Activated CD4-positive, CD25-positive, alpha-beta regulatory T cell (primary cell): ENCODE measurements at regions not wholly inside any gene's neighbourhood (a gene's known extent, or its start where the extent isn't known, plus 50 kb on each side); places are given as distances from the start of the nearest gene placed in this dataset.

ENCODE experiments used
- DNase-seq, 4 experiments: peaks; one replicate each; lab custom pipeline; 2025; lab: John Stamatoyannopoulos, UW

DNA sequence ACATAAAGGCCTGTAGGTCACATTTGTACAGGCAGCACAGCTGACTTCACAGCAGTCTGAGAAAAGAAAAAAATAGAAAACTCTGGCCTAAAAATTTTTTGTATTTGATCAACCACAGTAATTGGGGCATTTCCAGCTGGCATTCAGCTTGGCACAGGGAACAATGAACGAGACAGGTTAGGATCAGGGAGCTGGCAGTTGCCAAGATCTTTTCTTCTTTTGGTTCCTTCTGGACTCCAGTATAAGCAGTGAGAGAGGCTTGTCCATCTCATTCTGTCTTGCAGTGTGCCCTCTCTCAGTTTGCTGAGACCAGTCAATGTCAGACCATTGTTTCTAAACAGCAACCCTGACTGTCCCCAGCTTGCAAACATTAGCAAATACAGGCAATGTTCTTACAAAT lies 601.1 kb downstream of the TLR4 start:
- DNase-seq = no peak

DNA sequence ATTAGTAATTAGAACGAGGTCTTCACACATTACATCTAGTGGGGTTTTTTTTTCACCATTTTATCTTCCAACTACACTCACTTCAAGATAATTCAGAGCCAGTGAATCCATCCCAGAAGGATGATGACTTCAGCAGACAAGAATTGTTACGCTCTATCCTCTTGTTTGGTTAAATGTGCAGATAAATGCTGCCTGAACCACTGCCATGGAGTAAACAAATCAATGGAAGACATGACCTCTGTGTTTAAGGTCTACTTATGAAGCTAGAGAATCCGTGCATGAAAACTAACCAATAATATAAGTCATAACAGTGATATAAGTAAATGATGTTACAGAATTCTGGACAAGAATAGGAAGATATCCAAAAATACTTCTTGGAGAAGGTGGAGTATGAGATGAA lies 602.6 kb downstream of the TLR4 start:
- no peak for DNase-seq

DNA sequence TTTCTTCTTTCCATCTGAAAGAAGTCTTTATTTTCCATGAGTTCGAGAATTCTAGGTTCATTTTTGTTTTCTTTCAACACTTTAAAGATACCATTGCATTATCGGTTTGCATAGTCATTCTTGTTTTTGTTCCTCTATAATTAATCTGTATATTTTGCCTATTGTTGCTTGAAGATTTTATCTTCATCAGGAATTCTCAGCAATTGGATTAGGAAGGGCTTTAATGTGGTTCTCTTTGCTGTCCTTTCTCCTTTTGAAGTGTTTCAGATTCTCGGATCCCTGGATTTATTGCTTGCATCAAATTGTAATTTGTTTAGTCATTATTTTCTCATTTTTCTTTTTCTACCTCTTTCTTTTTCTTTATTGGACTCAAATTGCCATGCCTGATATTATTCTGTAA lies 609.8 kb downstream of the TLR4 start:
- DNase-seq = no peak

DNA sequence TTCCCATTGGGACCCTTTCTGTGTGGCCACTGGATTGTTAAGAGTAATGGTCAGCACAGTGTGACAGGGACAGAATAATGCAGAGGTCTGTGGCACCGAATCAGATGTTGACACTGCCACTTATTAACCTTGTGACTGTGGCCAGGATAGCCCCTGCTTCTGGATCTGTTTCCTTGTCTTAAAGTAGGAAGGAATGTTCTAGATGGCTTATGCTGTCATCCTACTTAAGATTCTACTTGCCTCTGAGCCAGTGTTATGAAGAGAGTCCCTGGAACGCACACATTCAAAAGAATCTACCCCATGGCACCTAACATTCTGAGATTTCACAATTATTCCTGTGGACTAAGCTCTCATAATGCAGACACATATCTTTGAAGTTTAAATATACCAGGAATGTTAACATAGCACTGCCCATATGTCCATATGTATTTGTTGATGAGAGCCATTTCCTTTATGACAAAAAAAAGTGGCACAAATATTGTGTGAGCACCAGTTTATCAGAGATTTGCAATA lies 612.7 kb downstream of the TLR4 start:
- DNase-seq = no peak

DNA sequence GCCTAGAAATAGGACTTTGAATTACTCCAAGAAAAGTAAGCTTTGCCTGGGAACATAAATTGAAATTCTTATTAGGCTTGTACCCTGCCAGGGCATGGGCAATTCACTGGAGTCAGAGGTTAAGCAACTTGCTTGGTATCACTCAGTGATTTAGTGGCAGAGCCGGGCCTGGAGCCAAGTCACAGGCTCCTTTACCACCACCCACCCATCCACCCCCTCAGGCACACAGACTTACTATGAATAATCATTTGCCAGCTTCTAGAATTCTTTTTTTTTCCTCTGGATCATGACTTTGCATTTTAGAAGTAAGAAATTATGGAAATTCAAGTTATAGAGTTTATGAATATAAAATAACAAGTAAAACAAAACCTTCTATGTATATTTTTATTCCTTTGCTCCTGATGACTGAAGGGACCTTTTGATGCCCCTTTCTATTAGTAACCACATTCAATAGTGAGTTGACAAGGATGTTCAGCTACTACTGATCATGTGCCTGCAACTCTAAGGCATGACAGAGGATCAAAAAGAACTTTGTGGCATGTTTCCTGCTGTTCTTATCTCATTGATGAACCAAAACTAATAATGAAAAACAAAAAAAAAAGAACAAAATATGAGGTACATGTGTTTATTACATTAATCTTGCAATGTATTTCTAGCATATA lies 614.7 kb downstream of the TLR4 start:
- no peak for DNase-seq

DNA sequence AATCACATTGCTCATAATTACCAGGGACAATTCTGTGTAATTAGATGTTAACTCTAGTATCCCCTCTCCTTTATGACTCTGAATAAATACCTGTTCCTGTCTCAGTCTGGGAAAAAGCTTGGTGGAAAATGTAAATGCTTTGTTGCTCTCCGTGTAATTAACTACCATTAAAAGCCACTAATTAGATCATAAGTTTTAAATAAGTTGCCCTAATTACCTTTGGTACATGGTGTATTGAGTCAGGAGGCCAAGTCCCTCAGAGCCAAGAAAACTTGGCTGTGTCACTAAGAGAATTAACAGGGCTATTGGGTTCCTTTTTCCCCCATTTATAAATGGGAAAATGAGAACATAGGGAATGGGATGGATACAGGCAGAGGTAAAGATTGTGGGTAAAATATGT lies 617.6 kb downstream of the TLR4 start:
- DNase-seq = no peak

DNA sequence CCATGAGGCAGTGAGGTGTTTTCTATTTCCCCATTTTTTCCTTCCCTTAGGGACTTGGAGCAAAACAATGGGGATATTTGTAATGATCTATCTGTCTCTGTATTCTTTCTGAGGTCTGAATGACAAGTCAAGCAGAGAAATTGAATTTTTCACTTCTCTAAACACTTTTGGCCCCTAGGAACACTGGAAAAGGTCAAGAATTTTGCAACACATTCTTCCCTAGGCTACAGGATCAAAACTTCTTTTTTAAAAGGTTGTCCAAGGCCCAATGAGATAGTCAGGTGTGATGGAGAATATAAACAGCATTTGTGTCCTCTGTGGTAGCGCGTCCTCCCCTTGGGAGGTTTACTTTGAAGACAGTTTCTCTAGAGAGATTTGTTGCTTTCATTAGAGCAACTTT lies 620.5 kb downstream of the TLR4 start:
- DNase-seq = no peak

DNA sequence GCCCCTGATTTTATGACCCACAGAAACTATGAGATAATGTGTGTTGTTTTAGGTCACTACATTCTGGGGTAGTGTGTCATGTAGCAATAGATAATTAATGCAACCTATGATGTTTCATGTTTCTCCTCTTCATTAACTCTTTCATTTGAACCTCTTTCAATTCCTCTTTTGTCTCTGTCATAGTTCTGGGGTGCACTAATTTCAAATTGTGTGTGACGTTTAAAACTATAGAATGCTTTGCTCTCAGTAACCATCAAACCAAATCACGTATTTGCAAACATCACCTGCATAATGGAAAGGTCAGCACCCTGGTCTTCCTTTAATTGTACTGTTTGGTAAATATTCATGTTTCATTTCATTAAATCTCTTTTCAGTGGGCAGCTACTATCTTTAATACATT lies 621.6 kb downstream of the TLR4 start:
- no peak for DNase-seq

DNA sequence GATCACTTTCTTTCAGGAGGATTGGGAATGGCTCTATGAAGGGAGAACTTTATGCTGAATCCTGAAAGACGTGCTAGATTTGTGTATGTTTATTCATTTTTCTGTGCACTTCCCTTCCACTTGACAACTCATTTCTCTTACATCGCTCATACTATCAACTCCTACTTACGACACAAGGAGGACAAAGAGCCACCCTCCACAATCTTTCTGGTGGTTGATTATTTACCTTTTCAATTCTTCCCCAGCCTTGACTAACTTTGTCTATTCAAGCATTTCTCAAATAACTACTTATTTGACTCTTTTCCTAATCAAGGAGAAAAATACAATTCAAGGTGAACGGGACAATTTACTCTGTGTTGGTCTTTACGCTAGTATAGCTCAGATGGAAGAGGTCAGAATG lies 622.1 kb downstream of the TLR4 start:
- DNase-seq = no peak

DNA sequence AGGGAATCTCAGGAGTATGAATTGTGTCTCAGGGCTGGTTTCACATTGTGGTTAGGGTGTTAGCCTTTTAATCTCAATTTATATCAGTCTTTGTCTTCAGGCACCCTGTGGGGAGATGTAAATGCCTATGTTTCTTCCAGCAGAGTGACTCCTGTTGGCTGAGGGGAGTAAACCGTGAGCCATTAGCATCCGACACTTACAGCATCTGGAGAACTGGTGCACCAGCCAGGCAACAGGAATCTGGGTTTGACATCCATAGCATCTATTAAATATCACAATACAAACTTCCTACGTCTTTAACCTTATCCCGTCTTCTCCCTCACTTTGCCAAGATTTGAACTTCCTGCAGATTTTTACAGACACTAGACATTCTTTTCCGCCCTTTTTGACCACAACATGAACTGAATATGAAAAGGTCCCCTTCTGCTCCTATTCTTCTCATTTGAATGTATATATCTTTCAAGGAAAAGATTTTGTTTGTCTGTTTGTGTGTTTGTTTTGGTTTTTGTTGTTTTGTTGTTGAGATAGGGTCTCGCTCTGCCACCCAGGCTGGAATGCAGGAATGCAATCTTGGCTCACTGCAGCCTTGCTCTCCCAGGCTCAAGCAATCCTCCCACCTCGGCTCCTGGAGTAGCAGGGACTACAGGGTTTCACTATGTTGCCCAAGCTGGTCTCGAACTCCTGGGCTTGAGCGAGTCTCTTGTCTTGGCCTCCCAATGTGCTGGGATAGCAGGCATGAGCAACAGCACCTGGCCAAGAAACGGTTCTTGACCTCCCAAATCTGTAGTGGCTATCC lies 626.2 kb downstream of the TLR4 start:
- no peak for DNase-seq

DNA sequence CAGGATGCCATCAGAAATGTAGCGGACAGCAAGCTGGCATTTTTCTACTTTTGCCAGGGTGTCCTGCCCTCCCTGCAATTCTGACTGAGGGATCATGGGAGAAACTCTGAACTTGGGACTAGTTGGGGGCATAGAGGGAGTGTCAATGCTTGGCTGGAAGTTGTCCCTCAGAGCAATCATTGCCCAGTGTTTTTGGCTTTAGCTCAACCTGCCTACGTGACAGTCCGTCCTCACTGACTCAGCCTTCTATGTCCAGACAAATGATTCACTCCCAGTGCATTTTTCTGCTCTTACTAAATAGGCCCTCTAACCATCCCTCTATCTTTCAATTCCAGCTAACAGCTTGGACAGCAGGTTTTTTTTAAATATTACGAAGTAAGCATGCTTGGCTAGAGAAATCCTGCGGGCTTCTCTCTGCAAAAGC lies 627.4 kb downstream of the TLR4 start:
- no peak for DNase-seq

DNA sequence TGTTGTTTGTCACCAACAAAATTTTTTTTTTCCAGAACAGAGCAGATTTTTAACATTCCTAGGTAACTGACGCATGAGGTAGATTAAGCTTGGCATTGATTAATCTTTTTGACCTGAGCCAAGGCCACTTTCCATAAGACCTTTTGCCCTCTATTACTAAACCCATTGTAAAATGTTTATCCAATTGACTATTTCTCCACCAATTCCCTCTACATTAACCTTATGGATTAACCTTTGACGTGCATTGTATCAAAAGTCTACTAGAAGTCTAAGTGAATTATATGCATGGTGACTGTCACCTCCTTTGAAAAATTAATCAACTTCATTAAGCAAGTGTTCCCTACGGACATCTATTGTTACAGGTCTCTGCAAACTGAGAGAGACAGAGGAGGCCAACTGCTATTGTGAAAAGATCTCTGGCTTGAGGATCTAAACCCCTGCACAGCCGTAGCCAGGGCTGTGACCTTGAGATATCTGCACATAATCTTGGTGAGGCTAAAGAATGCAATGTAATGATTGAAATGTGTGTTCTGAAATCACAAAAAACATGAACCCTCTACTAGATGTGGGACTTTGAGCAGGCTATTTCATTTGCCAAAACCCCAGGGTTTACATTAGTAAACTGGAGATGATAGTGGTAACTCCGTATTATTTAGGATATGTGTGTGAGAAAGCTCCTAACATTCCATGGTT lies 632.2 kb downstream of the TLR4 start:
- no peak for DNase-seq

DNA sequence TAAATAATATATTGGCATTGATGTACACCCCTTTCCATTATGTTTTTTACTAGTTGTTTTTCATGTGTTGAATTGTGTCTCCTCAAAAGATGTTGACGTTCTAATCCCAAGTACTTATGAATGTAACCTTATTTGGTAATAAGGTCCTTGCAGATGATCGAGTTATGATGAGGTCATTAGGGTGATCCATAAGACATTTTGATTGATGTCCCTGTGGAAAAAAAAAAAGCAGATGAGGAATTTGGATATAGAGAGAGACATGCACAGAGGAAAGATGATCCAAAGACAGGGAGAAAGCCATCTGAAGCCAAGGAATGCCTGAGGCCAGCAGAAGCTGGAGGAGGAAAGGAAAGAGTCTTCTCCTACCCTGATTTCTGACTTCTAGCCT lies 632.7 kb downstream of the TLR4 start:
- no peak for DNase-seq

DNA sequence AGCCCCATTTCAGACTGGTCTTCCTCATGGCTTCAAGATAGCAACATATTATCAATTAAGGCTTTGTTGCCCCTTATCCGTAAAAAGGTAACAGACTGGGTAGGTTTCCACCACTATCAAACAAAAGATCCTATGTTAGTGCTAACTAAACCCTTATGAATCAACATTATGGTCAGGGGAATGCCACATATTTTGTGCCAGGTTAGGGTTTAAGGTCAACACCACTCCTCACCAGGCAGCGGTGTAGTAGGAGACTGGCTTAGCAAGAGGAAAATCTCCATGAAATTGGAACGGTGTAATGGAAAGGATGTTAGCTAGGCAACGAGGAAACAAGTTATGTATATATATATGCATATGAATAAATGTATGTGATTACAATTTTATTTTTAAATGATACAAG lies 655.8 kb downstream of the TLR4 start:
- no peak for DNase-seq

DNA sequence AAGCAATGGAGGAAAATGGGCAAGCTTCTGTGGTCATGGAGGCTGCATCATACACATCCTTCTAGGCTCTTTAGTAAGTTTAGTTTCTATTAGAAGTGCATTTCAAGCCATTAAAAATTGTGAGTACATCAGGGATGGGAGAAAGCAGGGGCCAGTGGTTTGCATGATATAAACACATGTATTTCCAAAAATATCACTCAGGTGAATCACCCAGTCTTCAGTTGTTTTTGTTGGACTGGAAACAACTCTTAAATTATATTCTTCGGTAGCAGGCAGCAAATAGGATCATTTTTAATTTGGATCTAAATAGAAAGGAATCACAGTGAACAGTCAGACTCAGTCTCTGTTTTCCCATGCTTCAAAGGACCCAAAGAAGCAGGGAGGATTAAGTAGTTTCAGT lies 657.9 kb downstream of the TLR4 start:
- no peak for DNase-seq

DNA sequence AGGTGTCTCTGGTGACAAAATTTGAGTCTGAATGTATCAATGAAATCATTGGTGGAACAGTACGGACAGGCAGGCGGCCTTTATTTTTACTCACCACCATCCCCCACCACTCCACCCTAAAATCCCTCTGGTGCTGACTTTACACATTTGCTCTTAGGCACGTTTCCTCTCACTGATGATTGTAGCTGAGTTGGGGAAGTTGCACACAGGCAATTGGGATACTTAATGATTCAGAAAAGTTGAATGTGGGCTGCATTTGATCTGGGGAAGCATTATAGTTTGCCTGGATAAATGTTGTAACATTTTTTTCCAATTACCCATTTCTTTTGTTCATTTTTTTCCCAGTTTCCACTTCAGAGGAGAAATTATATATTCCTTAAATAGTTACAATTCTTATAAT lies 658.4 kb downstream of the TLR4 start:
- DNase-seq = no peak

DNA sequence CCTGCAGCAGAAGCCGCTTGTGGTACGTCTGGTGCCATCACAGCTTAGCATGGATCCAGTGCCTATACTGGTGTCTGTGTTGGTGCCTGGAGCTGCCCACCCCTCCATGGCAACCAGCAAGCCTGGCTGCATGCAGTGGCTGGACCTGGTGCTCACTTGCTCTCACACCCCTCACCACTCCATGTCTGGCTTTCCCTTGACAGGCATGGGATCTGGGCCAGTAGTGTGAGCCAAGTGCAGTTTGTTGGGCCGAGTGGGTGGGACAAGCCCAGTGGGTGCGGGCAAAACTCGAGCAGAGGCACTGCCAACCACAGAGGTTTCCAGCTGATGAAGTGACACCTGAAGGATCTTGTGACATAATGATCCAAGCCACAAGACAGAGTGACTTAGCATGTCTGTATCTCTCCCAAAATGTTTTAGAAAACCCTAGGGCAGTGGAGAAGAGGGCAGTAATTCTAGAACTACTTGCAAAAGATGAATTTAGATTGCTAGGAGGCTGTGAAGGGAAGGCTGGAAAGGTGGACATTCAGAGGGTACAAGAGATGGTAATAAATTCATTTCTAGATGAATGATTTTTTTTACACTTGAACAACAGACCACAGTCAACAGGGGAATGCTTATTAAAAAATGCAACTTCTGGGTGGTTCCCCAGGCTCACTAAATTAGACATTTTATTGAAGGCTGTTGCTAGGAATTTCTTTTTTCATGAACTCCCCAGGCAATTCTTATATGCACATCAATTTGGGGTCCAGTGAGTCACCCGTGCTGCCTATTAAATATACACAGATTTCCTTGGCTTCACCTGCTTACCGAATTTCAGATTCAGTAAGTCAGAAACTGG lies 660.3 kb downstream of the TLR4 start:
- DNase-seq = no peak

DNA sequence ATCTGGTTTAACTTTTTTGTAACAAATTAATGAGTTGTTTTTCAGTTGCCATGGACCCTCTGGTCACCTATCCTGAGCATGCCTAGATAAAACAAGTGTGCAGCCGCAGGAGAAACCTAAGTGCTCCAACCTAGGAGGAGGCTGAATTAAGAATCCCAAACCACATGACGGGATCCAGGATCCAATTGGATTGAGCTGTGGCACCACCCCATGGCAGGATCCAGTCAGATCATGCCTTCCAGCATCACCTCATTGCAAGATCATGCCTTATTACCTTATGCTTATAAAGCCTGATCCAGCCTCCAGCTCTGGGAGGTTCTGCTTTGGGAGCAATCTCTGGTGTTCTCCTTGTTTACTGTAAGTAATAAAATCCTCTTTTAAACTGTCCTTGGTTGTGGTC lies 662.0 kb downstream of the TLR4 start:
- DNase-seq = no peak

DNA sequence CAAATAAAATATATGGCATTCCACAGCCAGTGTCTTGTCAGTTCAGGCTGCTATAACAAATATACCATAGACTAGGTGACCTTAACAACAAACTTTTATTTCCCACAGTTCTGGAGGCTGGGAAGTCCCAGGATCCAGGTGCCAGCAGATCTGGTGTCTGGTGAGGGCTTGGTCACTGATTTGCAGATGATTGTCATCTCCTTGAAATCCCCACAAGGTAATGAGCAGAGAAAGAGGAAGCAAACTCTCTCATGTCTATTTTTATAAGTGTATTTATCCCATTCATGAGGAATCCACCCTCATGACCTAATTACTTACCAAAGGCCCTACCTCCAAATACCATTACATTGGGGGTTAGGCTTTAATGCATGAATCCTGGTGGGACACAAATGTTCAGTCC lies 663.2 kb downstream of the TLR4 start:
- DNase-seq = no peak

DNA sequence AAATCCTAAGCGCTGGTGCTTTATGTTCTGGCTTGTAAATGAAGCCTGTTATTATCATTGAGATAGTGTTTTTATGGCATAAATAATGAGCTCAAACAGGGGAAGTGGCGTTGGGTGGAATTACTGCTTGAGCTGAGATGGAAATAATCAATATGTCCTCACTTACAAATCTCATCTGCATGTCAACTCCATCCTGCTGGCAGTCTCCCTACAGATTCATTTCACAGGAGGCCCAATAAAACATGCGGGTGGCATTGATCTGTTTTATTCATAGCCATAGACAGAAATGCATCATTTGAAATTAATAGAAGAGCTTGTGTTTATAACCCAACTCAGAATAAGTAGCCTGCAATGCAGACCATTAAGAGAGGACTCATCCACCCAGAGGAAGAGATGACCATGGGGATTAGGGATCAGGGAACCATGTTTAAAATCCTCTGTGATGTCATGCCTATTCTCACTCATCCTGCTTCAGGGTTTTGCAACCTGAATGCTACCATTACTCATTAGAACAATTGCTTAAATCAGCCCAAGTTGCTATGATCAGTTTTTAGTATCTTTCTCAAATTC lies 680.4 kb downstream of the TLR4 start:
- DNase-seq = no peak

DNA sequence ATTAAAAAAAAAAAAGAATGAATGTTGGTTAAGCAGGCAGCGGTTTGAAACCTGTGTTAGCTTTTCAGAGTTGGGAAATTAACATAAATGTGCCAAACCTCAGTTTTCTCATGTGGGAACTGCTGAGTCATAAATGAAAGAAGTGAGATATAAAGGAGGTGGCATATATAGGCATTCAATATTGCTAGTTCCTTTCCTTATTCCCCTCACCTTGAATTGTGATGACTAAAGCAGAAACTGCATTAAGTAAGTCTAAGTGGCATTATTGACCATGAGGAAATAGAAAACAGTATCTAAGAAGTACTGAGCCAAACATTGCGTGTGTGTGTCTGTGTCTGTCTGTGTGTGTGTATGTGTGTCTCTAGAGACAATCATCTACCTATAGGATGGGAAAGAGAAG lies 691.2 kb downstream of the TLR4 start:
- DNase-seq = no peak

DNA sequence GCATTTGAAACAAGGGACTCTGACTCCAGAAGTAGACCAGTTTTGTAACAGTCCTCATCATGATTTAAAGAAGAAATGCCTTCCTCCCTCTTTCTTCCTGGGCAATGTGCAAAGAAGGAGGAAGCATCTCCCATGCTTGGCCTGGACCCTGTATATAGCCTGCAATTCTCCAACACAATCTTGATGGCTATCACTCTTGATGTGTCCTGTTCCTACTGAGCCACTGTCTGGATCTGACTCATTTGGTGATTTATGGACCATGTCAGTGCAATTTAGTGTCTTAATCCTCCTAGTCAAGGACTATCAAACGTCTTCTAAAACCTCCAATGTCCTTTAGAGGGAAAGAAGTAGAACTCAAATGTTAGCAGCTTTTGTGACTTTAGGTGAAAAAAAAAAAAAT lies 697.3 kb downstream of the TLR4 start:
- DNase-seq = no peak
